Hepatocyte (in vitro differentiated cells): ENCODE measurements at regions not wholly inside any gene's neighbourhood (a gene's known extent, or its start where the extent isn't known, plus 50 kb on each side); places are given as distances from the start of the nearest gene placed in this dataset.

Source experiments
- DNase-seq: peaks from one replicate; pipeline ENCODE4 v3.0.0-alpha.2; 2016; ENCODE audit warnings: low spot score
- H2AFZ ChIP-seq: fragments of 200-600 bp; sonication (generic); 2 replicates; pipeline ENCODE4 v1.6.0; 2016; ENCODE audit warnings: antibody characterized with exemption, mild to moderate bottlenecking
- H3K27ac ChIP-seq: fragments of 200-600 bp; sonication (generic); 2 replicates; pipeline ENCODE4 v1.5.1; 2016; ENCODE audit warnings: mild to moderate bottlenecking
- H3K27me3 ChIP-seq: fragments of 200-600 bp; sonication (generic); 2 replicates; pipeline ENCODE4 v1.6.1; 2016
- H3K36me3 ChIP-seq: fragments of 200-600 bp; sonication (generic); replicated peaks from 2 replicates; pipeline ENCODE4 v1.5.1; 2016; ENCODE audit warnings: low read depth; ENCODE audit not compliant: insufficient read depth
- H3K4me1 ChIP-seq: fragments of 200-600 bp; sonication (generic); 2 replicates; pipeline ENCODE4 v1.5.1; 2016; ENCODE audit warnings: mild to moderate bottlenecking, moderate library complexity; ENCODE audit not compliant: insufficient read depth
- H3K4me2 ChIP-seq: fragments of 200-600 bp; sonication (generic); 2 replicates; pipeline ENCODE4 v1.6.0; 2016
- H3K4me3 ChIP-seq: fragments of 200-600 bp; sonication (generic); 2 replicates; pipeline ENCODE4 v1.5.1; 2016; ENCODE audit warnings: mild to moderate bottlenecking
- H3K79me2 ChIP-seq: fragments of 200-600 bp; sonication (generic); 2 replicates; pipeline ENCODE4 v1.6.0; 2017; ENCODE audit warnings: mild to moderate bottlenecking
- H3K9me2 ChIP-seq: fragments of 200-600 bp; sonication (generic); replicated peaks from 2 replicates; pipeline ENCODE4 v1.6.0; 2017; ENCODE audit warnings: mild to moderate bottlenecking; ENCODE audit not compliant: insufficient read depth
- H3K9me3 ChIP-seq: fragments of 200-600 bp; sonication (generic); 2 replicates; pipeline ENCODE4 v1.5.1; 2016; ENCODE audit warnings: low read depth, mild to moderate bottlenecking
- H4K20me1 ChIP-seq: fragments of 200-600 bp; sonication (generic); 2 replicates; pipeline ENCODE4 v1.6.0; 2016; ENCODE audit warnings: mild to moderate bottlenecking; ENCODE audit not compliant: insufficient read depth, poor library complexity, severe bottlenecking
- EZH2 ChIP-seq: fragments of 200-600 bp; sonication (generic); IDR thresholded peaks from 2 replicates; pipeline ENCODE4 v1.6.1; 2016; ENCODE audit warnings: antibody characterized with exemption, mild to moderate bottlenecking, borderline replicate concordance
- EZH2phosphoT487 ChIP-seq: fragments of 200-600 bp; sonication (generic); IDR thresholded peaks from one replicate; pipeline ENCODE4 v1.6.1; 2018; ENCODE audit warnings: antibody characterized with exemption, mild to moderate bottlenecking, low read depth, moderate library complexity; ENCODE audit not compliant: unreplicated experiment, severe bottlenecking
- WGBS: methylation state at CpG from one replicate; pipeline ENCODE4 v1.1.6; 2016; ENCODE audit warnings: low lambda C conversion rate; ENCODE audit errors: missing lambda C conversion rate; 5-methylcytosine and 5-hydroxymethylcytosine counted together
- TF ChIP-seq, protein P1 (sequence below): fragments of 200-600 bp; sonication (generic); IDR thresholded peaks from 2 replicates; pipeline ENCODE4 v1.5.1; 2016; ENCODE audit warnings: antibody characterized with exemption, mild to moderate bottlenecking; ENCODE audit not compliant: poor library complexity

DNA sequence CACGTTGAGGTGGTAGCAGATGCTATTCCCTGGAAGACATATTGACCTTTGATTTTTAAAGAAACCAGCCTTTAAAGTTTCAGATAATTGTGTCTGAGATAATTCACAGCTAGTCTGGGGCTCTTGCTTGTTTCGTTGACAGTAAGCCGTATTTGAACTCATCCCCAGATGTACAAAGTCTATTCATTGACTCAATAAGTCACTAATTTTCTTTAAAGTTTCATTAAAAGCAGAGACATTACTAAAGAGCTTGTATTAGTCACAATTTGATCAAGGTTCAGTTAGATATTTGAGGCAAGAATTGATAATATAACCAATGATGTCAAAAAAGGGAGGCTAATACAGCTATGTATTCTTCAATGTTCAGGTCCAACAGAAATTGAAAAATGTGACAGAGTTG lies 158.0 kb downstream of the PCSK1 start:
- H3K27me3 ChIP-seq: no peaks in the 10 kb centered on the region
- no peaks in the 10 kb centered on the region for H3K36me3 ChIP-seq
- no peak overlapping the region for H2AFZ ChIP-seq
- H3K4me2 ChIP-seq: no peak overlapping the region
- H3K79me2 ChIP-seq: no peaks in the 10 kb centered on the region
- WGBS: 66% methylated on average over 3 of the region's 3 CpGs
- TF ChIP-seq EZH2 (no peak), EZH2phosphoT487 (no peak)
- TF ChIP-seq, protein P1, sequence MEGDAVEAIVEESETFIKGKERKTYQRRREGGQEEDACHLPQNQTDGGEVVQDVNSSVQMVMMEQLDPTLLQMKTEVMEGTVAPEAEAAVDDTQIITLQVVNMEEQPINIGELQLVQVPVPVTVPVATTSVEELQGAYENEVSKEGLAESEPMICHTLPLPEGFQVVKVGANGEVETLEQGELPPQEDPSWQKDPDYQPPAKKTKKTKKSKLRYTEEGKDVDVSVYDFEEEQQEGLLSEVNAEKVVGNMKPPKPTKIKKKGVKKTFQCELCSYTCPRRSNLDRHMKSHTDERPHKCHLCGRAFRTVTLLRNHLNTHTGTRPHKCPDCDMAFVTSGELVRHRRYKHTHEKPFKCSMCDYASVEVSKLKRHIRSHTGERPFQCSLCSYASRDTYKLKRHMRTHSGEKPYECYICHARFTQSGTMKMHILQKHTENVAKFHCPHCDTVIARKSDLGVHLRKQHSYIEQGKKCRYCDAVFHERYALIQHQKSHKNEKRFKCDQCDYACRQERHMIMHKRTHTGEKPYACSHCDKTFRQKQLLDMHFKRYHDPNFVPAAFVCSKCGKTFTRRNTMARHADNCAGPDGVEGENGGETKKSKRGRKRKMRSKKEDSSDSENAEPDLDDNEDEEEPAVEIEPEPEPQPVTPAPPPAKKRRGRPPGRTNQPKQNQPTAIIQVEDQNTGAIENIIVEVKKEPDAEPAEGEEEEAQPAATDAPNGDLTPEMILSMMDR: no peak
- H3K4me1 ChIP-seq: no peaks in the 10 kb centered on the region
- no peak overlapping the region for H3K4me3 ChIP-seq
- H3K9me2 ChIP-seq: no peaks in the 10 kb centered on the region
- H3K27ac ChIP-seq: no peak overlapping the region
- no peak for DNase-seq
- no peaks in the 10 kb centered on the region for H3K9me3 ChIP-seq
- H4K20me1 ChIP-seq: no peaks in the 10 kb centered on the region

GRCh38 chr5:96265487-96265886 lies 167.6 kb downstream of the PCSK1 start:
- no peaks in the 10 kb centered on the region for H4K20me1 ChIP-seq
- no peak overlapping the region for H3K4me2 ChIP-seq
- 80% methylated on average over 1 of the region's 1 CpG for WGBS
- no peaks in the 10 kb centered on the region for H3K9me2 ChIP-seq
- H3K4me1 ChIP-seq: no peaks in the 10 kb centered on the region
- H3K36me3 ChIP-seq: no peaks in the 10 kb centered on the region
- peaks cover 6% of the 10 kb centered on the region for H3K9me3 ChIP-seq
- no peak overlapping the region for H2AFZ ChIP-seq
- H3K27me3 ChIP-seq: no peaks in the 10 kb centered on the region
- H3K79me2 ChIP-seq: no peaks in the 10 kb centered on the region
- TF ChIP-seq EZH2phosphoT487: no peak
- no peak for DNase-seq
- no peak overlapping the region for H3K4me3 ChIP-seq
- H3K27ac ChIP-seq: no peak overlapping the region

DNA sequence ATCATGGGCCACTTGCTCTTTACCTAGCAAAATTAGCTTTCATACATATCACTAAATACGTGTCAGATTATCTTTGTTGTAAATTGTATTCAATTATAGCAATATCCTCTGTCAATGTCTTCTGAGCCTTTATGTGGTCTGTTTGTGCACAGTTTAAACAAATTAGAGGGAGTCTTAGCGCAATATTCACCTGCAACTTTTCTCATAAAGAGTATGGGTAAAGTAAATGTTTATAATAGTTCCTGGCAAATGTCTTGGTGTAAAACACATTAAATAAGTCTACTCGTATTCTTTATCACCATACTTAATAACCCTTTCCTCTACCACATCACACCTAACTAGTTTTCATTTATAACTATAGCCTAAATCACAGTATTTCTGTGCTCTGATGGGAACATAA lies 169.0 kb downstream of the PCSK1 start:
- no peak overlapping the region for H3K27ac ChIP-seq
- no peaks in the 10 kb centered on the region for H3K9me2 ChIP-seq
- H3K36me3 ChIP-seq: no peaks in the 10 kb centered on the region
- TF ChIP-seq, protein P1: no peak
- TF ChIP-seq EZH2phosphoT487: no peak
- TF ChIP-seq EZH2: no peak
- H3K27me3 ChIP-seq: no peaks in the 10 kb centered on the region
- H4K20me1 ChIP-seq: no peaks in the 10 kb centered on the region
- H3K79me2 ChIP-seq: no peaks in the 10 kb centered on the region
- whole genome bisulfite sequencing: 86% methylated on average over 3 of the region's 3 CpGs
- H2AFZ ChIP-seq: no peak overlapping the region
- no peaks in the 10 kb centered on the region for H3K4me1 ChIP-seq
- H3K4me2 ChIP-seq: no peak overlapping the region
- peaks cover 6% of the 10 kb centered on the region for H3K9me3 ChIP-seq
- DNase-seq: no peak
- no peak overlapping the region for H3K4me3 ChIP-seq

- TF ChIP-seq EZH2phosphoT487: no peak
- TF ChIP-seq, protein P1: no peak
- TF ChIP-seq EZH2: no peak
- Histone ChIP-seq H3K4me1 (no peaks in the 10 kb centered on the region), H2AFZ (no peak overlapping the region), H3K4me2 (no peak overlapping the region), H3K27me3 (no peaks in the 10 kb centered on the region), H3K36me3 (no peaks in the 10 kb centered on the region), H3K9me2 (no peaks in the 10 kb centered on the region), H3K27ac (no peak overlapping the region), H3K79me2 (no peaks in the 10 kb centered on the region), H3K9me3 (no peaks in the 10 kb centered on the region), H4K20me1 (no peaks in the 10 kb centered on the region), H3K4me3 (no peak overlapping the region)
- WGBS: 46% methylated on average over 3 of the region's 3 CpGs
- DNase-seq: no peak
These were observed 170.9 kb downstream of the PCSK1 start for GRCh38 chr5:96262105-96262504.
